ENCODE measurements at regions not wholly inside any gene's neighbourhood (a gene's known extent, or its start where the extent isn't known, plus 50 kb on each side); places are given as distances from the start of the nearest gene placed in this dataset.

- TF ChIP-seq, protein P1, sequence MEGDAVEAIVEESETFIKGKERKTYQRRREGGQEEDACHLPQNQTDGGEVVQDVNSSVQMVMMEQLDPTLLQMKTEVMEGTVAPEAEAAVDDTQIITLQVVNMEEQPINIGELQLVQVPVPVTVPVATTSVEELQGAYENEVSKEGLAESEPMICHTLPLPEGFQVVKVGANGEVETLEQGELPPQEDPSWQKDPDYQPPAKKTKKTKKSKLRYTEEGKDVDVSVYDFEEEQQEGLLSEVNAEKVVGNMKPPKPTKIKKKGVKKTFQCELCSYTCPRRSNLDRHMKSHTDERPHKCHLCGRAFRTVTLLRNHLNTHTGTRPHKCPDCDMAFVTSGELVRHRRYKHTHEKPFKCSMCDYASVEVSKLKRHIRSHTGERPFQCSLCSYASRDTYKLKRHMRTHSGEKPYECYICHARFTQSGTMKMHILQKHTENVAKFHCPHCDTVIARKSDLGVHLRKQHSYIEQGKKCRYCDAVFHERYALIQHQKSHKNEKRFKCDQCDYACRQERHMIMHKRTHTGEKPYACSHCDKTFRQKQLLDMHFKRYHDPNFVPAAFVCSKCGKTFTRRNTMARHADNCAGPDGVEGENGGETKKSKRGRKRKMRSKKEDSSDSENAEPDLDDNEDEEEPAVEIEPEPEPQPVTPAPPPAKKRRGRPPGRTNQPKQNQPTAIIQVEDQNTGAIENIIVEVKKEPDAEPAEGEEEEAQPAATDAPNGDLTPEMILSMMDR (IDR thresholded peaks at IDR 0.05) = no peak
- TF ChIP-seq POLR2A (IDR thresholded peaks at IDR 0.05) = no peak
Measured at GRCh38 chr18:26705757-26706156, 157.4 kb upstream of the KCTD1 start.
